CD14-positive monocyte (primary cell): ENCODE measurements at regions not wholly inside any gene's neighbourhood (a gene's known extent, or its start where the extent isn't known, plus 50 kb on each side); places are given as distances from the start of the nearest gene placed in this dataset.

Experiments used
- DNase-seq, 3 donors: peaks; one replicate each; pipeline ENCODE4 v3.0.0-alpha.2; 2011 to 2022
- H2AFZ ChIP-seq: 2 replicates; pipeline ENCODE4 v1.6.0; 2012; ENCODE audit warnings: mild to moderate bottlenecking, low read depth, low read length, inconsistent platforms; ENCODE audit not compliant: insufficient read depth, poor library complexity, severe bottlenecking
- H3K27ac ChIP-seq, 2 donors: 1 replicate in 1 of 2; 2 replicates in 1 of 2; pipeline ENCODE4 v1.5.1; 2012 to 2013; ENCODE audit warnings: low read length in 2 of 2, control low read depth in 1 of 2, inconsistent platforms in 1 of 2, low read depth in 1 of 2, mild to moderate bottlenecking in 1 of 2
- H3K27me3 ChIP-seq, 2 donors: one replicate each; pipeline versions ENCODE4 v1.6.0 to v1.6.1; 2011 to 2013; ENCODE audit warnings: low read length in 2 of 2; ENCODE audit not compliant: control insufficient read depth in 2 of 2, insufficient read depth in 2 of 2
- H3K36me3 ChIP-seq, 2 donors: replicated peaks in 1 of 2; 1 replicate in 1 of 2; 2 replicates in 1 of 2; pipeline versions ENCODE4 v1.5.1 to v1.6.1; 2012 to 2013; ENCODE audit warnings: low read length in 2 of 2, control low read depth in 1 of 2, inconsistent platforms in 1 of 2, mild to moderate bottlenecking in 1 of 2; ENCODE audit not compliant: insufficient read depth in 2 of 2, control insufficient read depth in 1 of 2
- H3K4me1 ChIP-seq, 2 donors: 1 replicate in 1 of 2; 2 replicates in 1 of 2; pipeline versions ENCODE4 v1.5.1 to v1.6.1; 2012 to 2013; ENCODE audit warnings: low read length in 2 of 2, control low read depth in 1 of 2, inconsistent platforms in 1 of 2, mild to moderate bottlenecking in 1 of 2, moderate library complexity in 1 of 2; ENCODE audit not compliant: insufficient read depth in 2 of 2, control insufficient read depth in 1 of 2
- H3K4me2 ChIP-seq: replicated peaks from 2 replicates; pipeline ENCODE3; 2012; ENCODE audit warnings: low read length, moderate library complexity, mild to moderate bottlenecking; ENCODE audit not compliant: poor library complexity, severe bottlenecking; ENCODE audit errors: extremely low read depth
- H3K4me3 ChIP-seq, 3 experiments: fragments of 200-600 bp in 1 of 3; sonication (generic) in 1 of 3; replicated peaks in 1 of 3; 1 replicate in 2 of 3; 2 replicates in 1 of 3; pipeline ENCODE4 v1.5.1; 2011 to 2013; ENCODE audit warnings: low read length in 3 of 3, mild to moderate bottlenecking in 3 of 3, control low read depth in 2 of 3, low read depth in 2 of 3, inconsistent platforms in 1 of 3, moderate library complexity in 1 of 3
- H3K79me2 ChIP-seq: 2 replicates; pipeline ENCODE4 v1.6.0; 2012; ENCODE audit warnings: mild to moderate bottlenecking, control low read depth, inconsistent platforms, low read length, moderate library complexity; ENCODE audit not compliant: insufficient read depth
- H3K9ac ChIP-seq: 2 replicates; pipeline ENCODE4 v1.6.0; 2017; ENCODE audit warnings: low read length, mild to moderate bottlenecking; ENCODE audit not compliant: insufficient read depth, poor library complexity, severe bottlenecking
- H3K9me3 ChIP-seq, 2 donors: replicated peaks in 1 of 2; 1 replicate in 1 of 2; 2 replicates in 1 of 2; pipeline versions ENCODE4 v1.5.1 to v1.6.1; 2012 to 2013; ENCODE audit warnings: low read length in 2 of 2, control low read depth in 1 of 2; ENCODE audit not compliant: control insufficient read depth in 1 of 2, insufficient read depth in 1 of 2
- H4K20me1 ChIP-seq: 2 replicates; pipeline ENCODE4 v1.6.0; 2012; ENCODE audit warnings: mild to moderate bottlenecking, low read length, control low read depth, moderate library complexity; ENCODE audit not compliant: insufficient read depth
- H3K27ac Mint-ChIP-seq, 7 donors: one replicate each; pipeline ENCODE4 v1.8.0; 2020; ENCODE audit warnings: mild to moderate bottlenecking in 7 of 7, mixed read lengths in 7 of 7, moderate library complexity in 6 of 7, inconsistent platforms in 2 of 7
- H3K27me3 Mint-ChIP-seq, 3 donors: one replicate each; pipeline ENCODE4 v1.8.0; 2021 to 2022; ENCODE audit warnings: low read depth in 3 of 3, mild to moderate bottlenecking in 3 of 3, mixed read lengths in 3 of 3, moderate library complexity in 3 of 3, inconsistent platforms in 1 of 3
- H3K36me3 Mint-ChIP-seq, 2 donors: one replicate each; pipeline ENCODE4 v1.8.0; 2020; ENCODE audit warnings: mixed read lengths in 2 of 2, inconsistent platforms in 1 of 2, mild to moderate bottlenecking in 1 of 2
- H3K4me1 Mint-ChIP-seq: one replicate; pipeline ENCODE4 v1.8.0; 2020; ENCODE audit warnings: mild to moderate bottlenecking, mixed read lengths
- H3K4me3 Mint-ChIP-seq, 2 donors: one replicate each; pipeline ENCODE4 v1.8.0; 2020; ENCODE audit warnings: mild to moderate bottlenecking in 2 of 2, mixed read lengths in 2 of 2, moderate library complexity in 1 of 2
- H3K9me3 Mint-ChIP-seq, 7 donors: one replicate each; pipeline ENCODE4 v1.8.0; 2020 to 2022; ENCODE audit warnings: mixed read lengths in 7 of 7, mild to moderate bottlenecking in 6 of 7, moderate library complexity in 6 of 7, inconsistent platforms in 2 of 7
- WGBS: methylation state at CpG from one replicate; pipeline ENCODE4 v1.1.5; 2013; ENCODE audit warnings: missing lambda C conversion rate; ENCODE audit not compliant: insufficient coverage; 5-methylcytosine and 5-hydroxymethylcytosine counted together
- intact Hi-C, 2 donors: fragments of 100-400 bp; cut with micrococcal nuclease; formaldehyde crosslinking; loops; one replicate each; pipeline versions ENCODE4 v1.15.0 to v1.15.1; 2023
- TF ChIP-seq, protein P1 (sequence below): fragments of 200-600 bp; IDR thresholded peaks from one replicate; pipeline ENCODE4 v1.8.0; 2022; ENCODE audit warnings: antibody characterized with exemption, mild to moderate bottlenecking

GRCh38 chr1:193799371-193799770, 613.0 kb upstream of the B3GALT2 start:
- H3K9ac ChIP-seq, result no peak overlapping the region
- peaks cover 0 to 1% (median 0%) of the 10 kb centered on the region in 3 donors for H3K27me3 Mint-ChIP-seq
- no peaks in the 10 kb centered on the region for H3K4me1 ChIP-seq
- H3K27me3 ChIP-seq, result no peaks in the 10 kb centered on the region
- WGBS, result 100% methylated on average over 1 of the region's 2 CpGs
- no peak for DNase-seq
- peaks cover 0 to 9% (median 2%) of the 10 kb centered on the region in 7 donors for H3K9me3 Mint-ChIP-seq
- H3K4me3 ChIP-seq, result no peak overlapping the region
- no peak overlapping the region for H3K27ac ChIP-seq
- H3K36me3 ChIP-seq, result no peaks in the 10 kb centered on the region
- no peaks in the 10 kb centered on the region for H3K4me1 Mint-ChIP-seq
- H4K20me1 ChIP-seq, result no peaks in the 10 kb centered on the region
- no peaks in the 10 kb centered on the region for H3K36me3 Mint-ChIP-seq
- H2AFZ ChIP-seq, result no peak overlapping the region
- no peaks in the 10 kb centered on the region for H3K79me2 ChIP-seq
- H3K4me2 ChIP-seq, result no peak overlapping the region
- no peak overlapping the region for H3K27ac Mint-ChIP-seq
- no peaks in the 10 kb centered on the region for H3K9me3 ChIP-seq
- intact Hi-C loops, result no loop called here
- TF ChIP-seq, protein P1, sequence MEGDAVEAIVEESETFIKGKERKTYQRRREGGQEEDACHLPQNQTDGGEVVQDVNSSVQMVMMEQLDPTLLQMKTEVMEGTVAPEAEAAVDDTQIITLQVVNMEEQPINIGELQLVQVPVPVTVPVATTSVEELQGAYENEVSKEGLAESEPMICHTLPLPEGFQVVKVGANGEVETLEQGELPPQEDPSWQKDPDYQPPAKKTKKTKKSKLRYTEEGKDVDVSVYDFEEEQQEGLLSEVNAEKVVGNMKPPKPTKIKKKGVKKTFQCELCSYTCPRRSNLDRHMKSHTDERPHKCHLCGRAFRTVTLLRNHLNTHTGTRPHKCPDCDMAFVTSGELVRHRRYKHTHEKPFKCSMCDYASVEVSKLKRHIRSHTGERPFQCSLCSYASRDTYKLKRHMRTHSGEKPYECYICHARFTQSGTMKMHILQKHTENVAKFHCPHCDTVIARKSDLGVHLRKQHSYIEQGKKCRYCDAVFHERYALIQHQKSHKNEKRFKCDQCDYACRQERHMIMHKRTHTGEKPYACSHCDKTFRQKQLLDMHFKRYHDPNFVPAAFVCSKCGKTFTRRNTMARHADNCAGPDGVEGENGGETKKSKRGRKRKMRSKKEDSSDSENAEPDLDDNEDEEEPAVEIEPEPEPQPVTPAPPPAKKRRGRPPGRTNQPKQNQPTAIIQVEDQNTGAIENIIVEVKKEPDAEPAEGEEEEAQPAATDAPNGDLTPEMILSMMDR, result no peak
- no peak overlapping the region for H3K4me3 Mint-ChIP-seq

DNA sequence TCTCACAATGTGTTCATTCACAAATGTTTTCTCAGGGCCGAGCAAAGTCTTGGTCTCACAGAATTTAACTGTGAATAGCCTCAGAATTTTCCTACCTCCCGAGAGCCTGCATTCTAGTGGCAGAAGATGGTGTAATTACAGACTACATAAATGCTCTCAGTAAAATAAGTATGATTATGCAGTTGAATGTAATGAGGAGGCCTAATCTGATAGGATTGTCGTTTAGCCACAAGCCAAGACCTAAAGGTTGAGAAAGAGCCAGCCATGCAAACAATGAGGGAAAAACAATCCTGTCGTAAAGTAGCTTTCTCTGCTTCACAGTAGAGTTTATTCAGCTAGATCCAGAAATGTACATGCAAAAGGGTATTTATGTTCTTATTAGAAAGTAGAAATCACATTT, 607.8 kb upstream of the B3GALT2 start:
- H3K9me3 ChIP-seq, result no peaks in the 10 kb centered on the region
- Mint-ChIP-seq H3K9me3 (peaks cover 0 to 6% (median 2%) of the 10 kb centered on the region in 7 donors), H3K36me3 (no peaks in the 10 kb centered on the region), H3K4me3 (no peak overlapping the region), H3K27me3 (no peaks in the 10 kb centered on the region), H3K27ac (no peak overlapping the region), H3K4me1 (no peaks in the 10 kb centered on the region)
- H3K27ac ChIP-seq, result no peak overlapping the region
- H3K27me3 ChIP-seq, result no peaks in the 10 kb centered on the region
- no peak overlapping the region for H2AFZ ChIP-seq
- no peak overlapping the region for H3K4me3 ChIP-seq
- TF ChIP-seq, protein P1, result no peak
- no peaks in the 10 kb centered on the region for H3K4me1 ChIP-seq
- no peaks in the 10 kb centered on the region for H3K79me2 ChIP-seq
- no CpG with 5 or more reads among the region's 4 CpGs for WGBS
- no peaks in the 10 kb centered on the region for H3K36me3 ChIP-seq
- H3K9ac ChIP-seq, result no peak overlapping the region
- intact Hi-C loops, result no loop called here
- H4K20me1 ChIP-seq, result no peaks in the 10 kb centered on the region
- H3K4me2 ChIP-seq, result no peak overlapping the region
- DNase-seq, result no peak
